DND-41 (cell line): ENCODE measurements at regions not wholly inside any gene's neighbourhood (a gene's known extent, or its start where the extent isn't known, plus 50 kb on each side); places are given as distances from the start of the nearest gene placed in this dataset.
A peak's percentile ranks its signal among the peaks of the same experiment; 100 is the strongest.

Experiments used
- ATAC-seq: fragments of 200-7000 bp; cut with Tn5 transposase; 3 replicates; pipeline ENCODE4 v1.9.1; 2021; ENCODE audit warnings: low read depth; ENCODE audit not compliant: insufficient read depth
- DNase-seq: peaks from one replicate; pipeline ENCODE4 v3.0.0-alpha.2; 2020
- H2AFZ ChIP-seq: 2 replicates; pipeline ENCODE4 v1.6.0; 2012; ENCODE audit warnings: low read depth, low read length
- H3K27ac ChIP-seq: 2 replicates; pipeline ENCODE4 v1.5.1; 2012; ENCODE audit warnings: low read length, inconsistent platforms
- H3K27me3 ChIP-seq: fragments of 200-600 bp; sonication (generic); 2 replicates; pipeline ENCODE4 v1.6.0; 2012; ENCODE audit warnings: low read length, mild to moderate bottlenecking, inconsistent platforms; ENCODE audit not compliant: insufficient read depth, poor library complexity
- H3K36me3 ChIP-seq: 2 replicates; pipeline ENCODE4 v1.5.1; 2012; ENCODE audit warnings: low read length, inconsistent platforms; ENCODE audit not compliant: insufficient read depth
- H3K4me1 ChIP-seq: 2 replicates; pipeline ENCODE4 v1.5.1; 2012; ENCODE audit warnings: mild to moderate bottlenecking, low read length; ENCODE audit not compliant: insufficient read depth
- H3K4me2 ChIP-seq: 2 replicates; pipeline ENCODE4 v1.6.0; 2012; ENCODE audit warnings: mild to moderate bottlenecking, moderate library complexity, low read length, inconsistent platforms; ENCODE audit not compliant: insufficient read depth
- H3K4me3 ChIP-seq, 2 experiments: fragments of 200-600 bp in 1 of 2; shearing (Covaris generic) in 1 of 2; 2 replicates each; pipeline ENCODE4 v1.5.1; 2012 to 2016; ENCODE audit warnings: inconsistent platforms in 2 of 2, low read length in 2 of 2, mild to moderate bottlenecking in 2 of 2, low read depth in 1 of 2, moderate library complexity in 1 of 2
- H3K79me2 ChIP-seq: 2 replicates; pipeline ENCODE4 v1.6.0; 2012; ENCODE audit warnings: low read length, inconsistent platforms; ENCODE audit not compliant: insufficient read depth
- H3K9ac ChIP-seq: 2 replicates; pipeline ENCODE4 v1.6.0; 2012; ENCODE audit warnings: low read depth, mild to moderate bottlenecking, inconsistent platforms, low read length, moderate library complexity
- H3K9me3 ChIP-seq: 2 replicates; pipeline ENCODE4 v1.5.1; 2012; ENCODE audit warnings: low read length, moderate library complexity, mild to moderate bottlenecking, inconsistent platforms; ENCODE audit not compliant: insufficient read depth, severe bottlenecking
- H4K20me1 ChIP-seq: 2 replicates; pipeline ENCODE4 v1.6.0; 2012; ENCODE audit warnings: low read length; ENCODE audit not compliant: insufficient read depth
- EZH2 ChIP-seq: IDR thresholded peaks from 3 replicates; pipeline ENCODE4 v1.6.1; 2012; ENCODE audit warnings: borderline replicate concordance, low read depth, mild to moderate bottlenecking, moderate library complexity, low read length, inconsistent platforms; ENCODE audit not compliant: severe bottlenecking
- TF ChIP-seq, protein P1 (sequence below): IDR thresholded peaks from 2 replicates; pipeline ENCODE4 v1.5.1; 2012; ENCODE audit warnings: borderline replicate concordance, low read length, moderate library complexity, mild to moderate bottlenecking; ENCODE audit not compliant: poor library complexity, severe bottlenecking; ENCODE audit errors: extremely low read depth

DNA sequence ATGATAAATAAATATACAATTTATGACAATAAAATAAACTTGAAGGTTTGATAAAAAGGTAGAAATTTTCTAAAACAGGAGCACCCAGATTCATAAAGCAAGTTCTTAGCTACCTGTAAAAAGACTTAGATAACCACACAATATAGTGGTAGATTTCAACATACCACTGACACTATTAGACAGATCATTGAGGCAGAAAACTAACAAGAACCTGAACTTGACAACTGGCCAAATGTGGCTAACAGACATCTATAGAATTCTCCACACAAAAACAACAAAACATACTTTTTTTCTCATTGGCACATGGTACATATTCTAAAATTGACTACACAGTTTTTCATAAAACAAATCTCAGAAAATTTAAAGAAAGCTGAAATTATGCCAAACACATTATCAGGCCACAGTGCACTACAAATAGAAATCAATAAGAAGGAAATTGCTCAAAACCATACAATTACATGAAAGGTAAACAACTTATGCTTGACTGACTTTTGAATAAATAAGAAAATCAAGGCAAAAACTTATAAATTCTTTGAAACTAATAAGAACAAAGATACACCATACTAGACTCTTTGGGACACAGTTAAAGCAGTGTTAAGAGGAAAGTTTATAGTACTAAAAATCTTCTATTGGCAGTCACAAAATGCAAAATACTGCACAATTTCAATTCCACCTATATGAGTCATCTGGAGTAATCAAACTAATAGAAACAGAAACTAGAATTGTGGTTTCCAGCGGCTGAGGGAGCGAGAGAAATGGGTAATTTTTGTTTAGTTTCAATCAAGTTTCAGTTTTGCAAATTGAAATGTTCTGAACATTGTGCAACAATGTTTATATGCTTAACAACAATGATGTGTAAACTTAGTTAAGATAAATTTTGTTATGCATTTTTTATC is 925.6 kb downstream of the SH3BGRL start:
- H3K4me1 ChIP-seq = 0 out of 2 replicates have a peak, but pooled peaks cover 8% of the 10 kb centered on the region
- no peaks in the 10 kb centered on the region for H3K27me3 ChIP-seq
- no peak overlapping the region for H3K4me2 ChIP-seq
- TF ChIP-seq, protein P1, sequence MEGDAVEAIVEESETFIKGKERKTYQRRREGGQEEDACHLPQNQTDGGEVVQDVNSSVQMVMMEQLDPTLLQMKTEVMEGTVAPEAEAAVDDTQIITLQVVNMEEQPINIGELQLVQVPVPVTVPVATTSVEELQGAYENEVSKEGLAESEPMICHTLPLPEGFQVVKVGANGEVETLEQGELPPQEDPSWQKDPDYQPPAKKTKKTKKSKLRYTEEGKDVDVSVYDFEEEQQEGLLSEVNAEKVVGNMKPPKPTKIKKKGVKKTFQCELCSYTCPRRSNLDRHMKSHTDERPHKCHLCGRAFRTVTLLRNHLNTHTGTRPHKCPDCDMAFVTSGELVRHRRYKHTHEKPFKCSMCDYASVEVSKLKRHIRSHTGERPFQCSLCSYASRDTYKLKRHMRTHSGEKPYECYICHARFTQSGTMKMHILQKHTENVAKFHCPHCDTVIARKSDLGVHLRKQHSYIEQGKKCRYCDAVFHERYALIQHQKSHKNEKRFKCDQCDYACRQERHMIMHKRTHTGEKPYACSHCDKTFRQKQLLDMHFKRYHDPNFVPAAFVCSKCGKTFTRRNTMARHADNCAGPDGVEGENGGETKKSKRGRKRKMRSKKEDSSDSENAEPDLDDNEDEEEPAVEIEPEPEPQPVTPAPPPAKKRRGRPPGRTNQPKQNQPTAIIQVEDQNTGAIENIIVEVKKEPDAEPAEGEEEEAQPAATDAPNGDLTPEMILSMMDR = no peak
- no peak for TF ChIP-seq EZH2
- H3K36me3 ChIP-seq = no peaks in the 10 kb centered on the region
- no peak overlapping the region for H3K4me3 ChIP-seq
- H3K9me3 ChIP-seq = no peaks in the 10 kb centered on the region
- H3K9ac ChIP-seq = no peak overlapping the region
- H3K79me2 ChIP-seq = no peaks in the 10 kb centered on the region
- H4K20me1 ChIP-seq = no peaks in the 10 kb centered on the region
- peak; percentile 10 for DNase-seq
- no peak overlapping the region; the same call in 1 of the 2 replicates for H3K27ac ChIP-seq
- ATAC-seq = peak; percentile 56; the same call in 1 of the 3 replicates
- no peak overlapping the region for H2AFZ ChIP-seq

DNA sequence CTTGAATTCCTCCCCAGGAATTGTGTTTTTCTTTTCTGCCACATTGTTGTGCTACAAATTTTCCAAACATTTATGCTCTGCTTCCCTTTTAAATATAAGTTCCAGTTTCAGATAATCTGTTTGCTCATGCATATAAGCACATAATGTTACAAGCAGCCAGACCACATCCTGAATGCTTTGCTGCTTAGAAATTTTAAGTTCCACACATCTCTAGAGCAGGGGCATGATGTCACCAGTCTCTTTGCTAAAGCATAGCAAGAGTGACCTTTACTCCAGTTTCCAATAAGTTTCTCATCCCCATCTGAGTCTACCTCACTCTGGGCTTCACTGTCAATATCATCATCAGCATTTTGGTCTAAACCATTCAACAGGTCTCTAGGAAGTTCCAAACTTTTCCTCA is 932.5 kb downstream of the SH3BGRL start:
- no peak for TF ChIP-seq EZH2
- TF ChIP-seq, protein P1 = no peak
- no peak for DNase-seq

DNA sequence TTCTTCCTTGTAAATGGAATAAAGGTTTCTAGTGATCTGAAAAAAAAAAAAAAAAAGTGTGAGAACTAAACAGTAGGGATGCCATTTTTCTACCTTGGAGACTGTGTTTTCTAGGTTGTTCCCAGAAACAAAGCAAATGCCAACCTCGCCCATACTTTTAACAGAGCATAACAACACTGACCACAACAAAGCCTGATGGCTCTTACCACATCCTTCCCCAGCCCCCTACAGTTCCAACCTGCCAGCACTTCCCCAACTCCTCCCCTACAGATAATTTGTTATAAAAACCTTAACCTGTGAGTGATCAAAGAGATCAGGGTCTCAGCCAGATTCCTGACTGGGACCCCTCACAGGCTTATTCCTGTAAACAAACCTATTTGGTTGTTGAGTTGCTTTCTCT is 940.0 kb downstream of the SH3BGRL start:
- no peaks in the 10 kb centered on the region for H3K27me3 ChIP-seq
- no peaks in the 10 kb centered on the region for H4K20me1 ChIP-seq
- peaks cover 4% of the 10 kb centered on the region for H3K9me3 ChIP-seq
- peak; percentile 99 for ATAC-seq
- H3K27ac ChIP-seq = peak overlapping the region; percentile 73
- H3K9ac ChIP-seq = no peak overlapping the region; the same call in 1 of the 2 replicates
- H3K36me3 ChIP-seq = no peaks in the 10 kb centered on the region
- no peak overlapping the region for H3K4me3 ChIP-seq
- H3K4me2 ChIP-seq = no peak overlapping the region
- TF ChIP-seq, protein P1 = no peak
- TF ChIP-seq EZH2 = no peak
- H3K79me2 ChIP-seq = no peaks in the 10 kb centered on the region
- peak; percentile 77 for DNase-seq
- H2AFZ ChIP-seq = no peak overlapping the region
- H3K4me1 ChIP-seq = peaks cover 25% of the 10 kb centered on the region

More for the DNA sequence above, 932.5 kb downstream of the SH3BGRL start:
- H2AFZ ChIP-seq = no peak overlapping the region
- H3K36me3 ChIP-seq = no peaks in the 10 kb centered on the region
- no peak for ATAC-seq
- H3K27me3 ChIP-seq = no peaks in the 10 kb centered on the region
- H3K9me3 ChIP-seq = peaks cover 15% of the 10 kb centered on the region
- no peaks in the 10 kb centered on the region for H3K79me2 ChIP-seq
- H3K4me1 ChIP-seq = no peaks in the 10 kb centered on the region
- no peak overlapping the region for H3K4me2 ChIP-seq
- no peaks in the 10 kb centered on the region for H4K20me1 ChIP-seq
- H3K4me3 ChIP-seq = no peak overlapping the region
- no peak overlapping the region for H3K9ac ChIP-seq
- H3K27ac ChIP-seq = no peak overlapping the region
